ENCODE measurements at regions not wholly inside any gene's neighbourhood (a gene's known extent, or its start where the extent isn't known, plus 50 kb on each side); places are given as distances from the start of the nearest gene placed in this dataset.

GRCh38 chr20:51894619-51895018 lies 92.3 kb upstream of the SALL4 start:
- intact Hi-C loops (cut with DNase I), result no loop called here
- no peaks in the 10 kb centered on the region for H3K27me3 ChIP-seq
- no peaks in the 10 kb centered on the region for H3K4me1 ChIP-seq
- DNase-seq (ENCODE audit: extremely low spot score in 2 of 2), result no peak
- no peaks in the 10 kb centered on the region for H3K36me3 ChIP-seq
- no peak overlapping the region for H3K27ac ChIP-seq
- H3K4me3 ChIP-seq, result no peak overlapping the region
- no peak for TF ChIP-seq POLR2AphosphoS5 (IDR thresholded peaks at IDR 0.05; ENCODE audit: insufficient read depth in 1 of 2, low read depth in 1 of 2)
- no peaks in the 10 kb centered on the region for H3K9me3 ChIP-seq

- H3K4me1 ChIP-seq, result no peaks in the 10 kb centered on the region
- DNase-seq (ENCODE audit: extremely low spot score in 2 of 2), result no peak
- no peak overlapping the region for H3K27ac ChIP-seq
- no peaks in the 10 kb centered on the region for H3K36me3 ChIP-seq
- intact Hi-C loops (cut with DNase I), result no loop called here
- no peaks in the 10 kb centered on the region for H3K9me3 ChIP-seq
- no peaks in the 10 kb centered on the region for H3K27me3 ChIP-seq
- no peak overlapping the region for H3K4me3 ChIP-seq
- TF ChIP-seq CTCF (IDR thresholded peaks at IDR 0.05) (no peak), POLR2A (IDR thresholded peaks at IDR 0.05) (no peak), POLR2AphosphoS5 (IDR thresholded peaks at IDR 0.05; ENCODE audit: insufficient read depth in 1 of 2, low read depth in 1 of 2) (no peak)
These were observed 91.9 kb upstream of the SALL4 start for GRCh38 chr20:51894201-51894600.

- TF ChIP-seq POLR2A (IDR thresholded peaks at IDR 0.05) (no peak), POLR2AphosphoS5 (IDR thresholded peaks at IDR 0.05; ENCODE audit: insufficient read depth in 1 of 2, low read depth in 1 of 2) (no peak), CTCF (IDR thresholded peaks at IDR 0.05) (no peak)
- intact Hi-C loops (cut with DNase I), result no loop called here
- H3K4me3 ChIP-seq, result no peak overlapping the region
- H3K4me1 ChIP-seq, result no peaks in the 10 kb centered on the region
- H3K27me3 ChIP-seq, result no peaks in the 10 kb centered on the region
- no peak overlapping the region for H3K27ac ChIP-seq
- DNase-seq (ENCODE audit: extremely low spot score in 2 of 2), result no peak
- no peaks in the 10 kb centered on the region for H3K36me3 ChIP-seq
- H3K9me3 ChIP-seq, result no peaks in the 10 kb centered on the region
These were observed 91.4 kb upstream of the SALL4 start for GRCh38 chr20:51893723-51894122.

- Histone ChIP-seq H3K9me3 (no peaks in the 10 kb centered on the region), H3K36me3 (no peaks in the 10 kb centered on the region), H3K27ac (no peak overlapping the region), H3K4me3 (no peak overlapping the region), H3K27me3 (no peaks in the 10 kb centered on the region), H3K4me1 (no peaks in the 10 kb centered on the region)
- DNase-seq (ENCODE audit: extremely low spot score in 2 of 2), result no peak
- TF ChIP-seq POLR2A (IDR thresholded peaks at IDR 0.05), result no peak
- TF ChIP-seq CTCF (IDR thresholded peaks at IDR 0.05), result no peak
- no peak for TF ChIP-seq POLR2AphosphoS5 (IDR thresholded peaks at IDR 0.05; ENCODE audit: insufficient read depth in 1 of 2, low read depth in 1 of 2)
- intact Hi-C loops (cut with DNase I), result no loop called here
These were observed 87.7 kb upstream of the SALL4 start for GRCh38 chr20:51890003-51890402.

- no peaks in the 10 kb centered on the region for H3K27me3 ChIP-seq
- intact Hi-C loops (cut with DNase I), result no loop called here
These were observed 87.1 kb upstream of the SALL4 start for GRCh38 chr20:51889466-51889865.

More at GRCh38 chr20:51889466-51889865, 87.1 kb upstream of the SALL4 start:
- TF ChIP-seq CTCF (IDR thresholded peaks at IDR 0.05), result no peak
- TF ChIP-seq POLR2AphosphoS5 (IDR thresholded peaks at IDR 0.05; ENCODE audit: insufficient read depth in 1 of 2, low read depth in 1 of 2), result no peak
- no peak for TF ChIP-seq POLR2A (IDR thresholded peaks at IDR 0.05)
- no peaks in the 10 kb centered on the region for H3K9me3 ChIP-seq
- DNase-seq (ENCODE audit: extremely low spot score in 2 of 2), result no peak
- no peaks in the 10 kb centered on the region for H3K36me3 ChIP-seq
- H3K4me3 ChIP-seq, result no peak overlapping the region
- H3K27ac ChIP-seq, result no peak overlapping the region
- H3K4me1 ChIP-seq, result no peaks in the 10 kb centered on the region
